HG03439 (cell line): ENCODE measurements at regions not wholly inside any gene's neighbourhood (a gene's known extent, or its start where the extent isn't known, plus 50 kb on each side); places are given as distances from the start of the nearest gene placed in this dataset.

Source experiments
- ATAC-seq: cut with Tn5 transposase; IDR thresholded peaks from one replicate; pipeline ENCODE4 v1.9.1; 2021; ENCODE audit warnings: mild to moderate bottlenecking, moderate library complexity; ENCODE audit not compliant: unreplicated experiment

GRCh38 chr9:36728651-36729520 is 156.2 kb downstream of the MELK start:
- ATAC-seq = no peak

- no peak for ATAC-seq
Observed at GRCh38 chr9:36729906-36730305, 157.2 kb downstream of the MELK start.

- ATAC-seq = no peak
Observed at GRCh38 chr9:36730414-36730813, 157.7 kb downstream of the MELK start.

GRCh38 chr9:36731068-36731956 is 158.6 kb downstream of the MELK start:
- ATAC-seq = no peak

GRCh38 chr9:36734737-36735136 is 162.0 kb downstream of the MELK start:
- ATAC-seq = no peak

GRCh38 chr9:36736648-36737047 is 164.0 kb downstream of the MELK start:
- no peak for ATAC-seq

GRCh38 chr9:36738318-36738976 is 165.8 kb downstream of the MELK start:
- ATAC-seq = no peak

GRCh38 chr9:36739373-36740116 is 166.8 kb downstream of the MELK start:
- no peak for ATAC-seq

GRCh38 chr9:36742264-36742663 is 169.6 kb downstream of the MELK start:
- no peak for ATAC-seq

- ATAC-seq = no peak
Observed at GRCh38 chr9:36744678-36745077, 172.0 kb downstream of the MELK start.

- ATAC-seq = no peak
Observed at GRCh38 chr9:36745977-36746376, 173.3 kb downstream of the MELK start.

GRCh38 chr9:36746415-36746814 is 173.7 kb downstream of the MELK start:
- no peak for ATAC-seq

GRCh38 chr9:36748322-36748899 is 175.7 kb downstream of the MELK start:
- no peak for ATAC-seq

GRCh38 chr9:36749461-36749860 is 176.8 kb downstream of the MELK start:
- no peak for ATAC-seq

- ATAC-seq = no peak
Observed at GRCh38 chr9:36750630-36751029, 177.9 kb downstream of the MELK start.

GRCh38 chr9:36755019-36755418 is 182.3 kb downstream of the MELK start:
- no peak for ATAC-seq

- no peak for ATAC-seq
Observed at GRCh38 chr9:36759141-36759540, 186.4 kb downstream of the MELK start.

- no peak for ATAC-seq
Observed at GRCh38 chr9:36759976-36760375, 187.3 kb downstream of the MELK start.

GRCh38 chr9:36760667-36761420 is 188.1 kb downstream of the MELK start:
- ATAC-seq = no peak

GRCh38 chr9:36762958-36763357 is 190.3 kb downstream of the MELK start:
- ATAC-seq = no peak
